ACHN (cell line): ENCODE measurements at regions not wholly inside any gene's neighbourhood (a gene's known extent, or its start where the extent isn't known, plus 50 kb on each side); places are given as distances from the start of the nearest gene placed in this dataset.

Source experiments
- DNase-seq: peaks from one replicate; pipeline ENCODE4 v3.0.0-alpha.2; 2015
- in situ Hi-C: cut with HindIII; loops from 2 replicates; pipeline ENCODE4 v1.10.0; 2017; ENCODE audit warnings: low sequenced_read_pairs, low pct_ligation_motif_present, low pct_unique_long_range_greater_than_20kb

GRCh38 chr3:46119253-46119652 lies 88.9 kb downstream of the CCR1 start:
- in situ Hi-C loops, result no loop called here
- DNase-seq, result no peak

GRCh38 chr3:46116996-46117395 lies 89.7 kb upstream of the XCR1 start:
- in situ Hi-C loops, result no loop called here
- no peak for DNase-seq

DNA sequence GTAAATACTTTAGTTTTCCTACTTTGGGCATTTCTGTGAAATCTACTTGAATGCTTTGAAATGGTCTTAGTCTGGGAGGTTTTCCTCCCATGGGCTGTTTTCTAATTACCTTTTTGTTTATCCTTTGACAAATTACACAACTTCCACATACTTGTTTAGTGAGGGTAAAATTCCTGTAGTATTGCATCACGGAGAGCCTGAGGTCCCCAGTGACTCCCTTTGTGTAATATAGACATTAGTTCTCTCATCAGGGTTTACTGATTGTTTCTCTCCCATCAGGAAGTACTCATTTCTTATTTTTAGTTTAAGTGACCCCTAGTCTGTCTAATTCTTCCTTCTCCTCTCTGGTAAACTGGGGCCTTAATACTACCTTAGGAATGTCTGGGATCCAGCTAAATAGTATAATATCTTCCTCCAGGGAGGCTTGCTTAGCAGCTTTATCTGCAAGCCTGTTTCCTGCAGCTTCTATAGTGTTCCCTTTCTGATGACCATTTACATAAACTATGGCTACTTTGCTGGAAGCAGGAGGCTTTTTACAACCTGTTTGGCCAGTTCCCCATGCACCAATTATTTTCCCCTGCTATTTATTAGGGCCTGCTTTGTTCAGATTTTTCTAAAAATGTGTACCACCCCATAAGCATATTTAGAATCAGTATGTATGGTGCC lies 87.2 kb upstream of the XCR1 start:
- in situ Hi-C loops, result no loop called here
- DNase-seq, result peak; percentile 40

- in situ Hi-C loops, result no loop called here
- DNase-seq, result no peak
These were observed 86.3 kb upstream of the XCR1 start for GRCh38 chr3:46113608-46114007.

GRCh38 chr3:46112984-46113383 lies 85.7 kb upstream of the XCR1 start:
- no peak for DNase-seq
- in situ Hi-C loops, result no loop called here

GRCh38 chr3:46112296-46112695 lies 85.0 kb upstream of the XCR1 start:
- DNase-seq, result no peak
- in situ Hi-C loops, result no loop called here

GRCh38 chr3:46110701-46111493 lies 83.6 kb upstream of the XCR1 start:
- peak; percentile 89 for DNase-seq
- in situ Hi-C loops, result no loop called here

GRCh38 chr3:46107682-46108081 lies 80.4 kb upstream of the XCR1 start:
- no peak for DNase-seq
- in situ Hi-C loops, result no loop called here

GRCh38 chr3:46105306-46105919 lies 78.1 kb upstream of the XCR1 start:
- DNase-seq, result no peak
- in situ Hi-C loops, result no loop called here

DNA sequence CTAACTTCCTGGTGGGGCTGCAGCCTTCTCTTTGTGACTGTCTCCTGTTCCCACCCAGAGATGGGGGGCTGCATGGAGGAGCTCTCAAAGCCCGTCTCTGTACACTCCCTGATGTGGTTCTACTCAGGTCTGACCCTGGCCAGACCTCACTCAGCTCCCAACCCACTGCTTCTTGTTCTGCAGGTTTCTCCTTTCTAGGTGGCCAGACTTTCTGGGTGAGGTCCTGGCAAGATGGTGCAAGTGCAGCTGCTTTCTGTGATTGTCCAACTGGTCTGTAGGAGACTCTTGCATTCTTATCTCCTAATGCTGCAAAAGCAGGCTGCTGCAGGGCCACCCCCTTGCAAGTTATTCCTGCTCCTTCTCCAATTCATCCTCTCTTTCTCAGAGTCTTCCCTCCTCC lies 77.4 kb upstream of the XCR1 start:
- DNase-seq, result no peak
- in situ Hi-C loops, result no loop called here

DNA sequence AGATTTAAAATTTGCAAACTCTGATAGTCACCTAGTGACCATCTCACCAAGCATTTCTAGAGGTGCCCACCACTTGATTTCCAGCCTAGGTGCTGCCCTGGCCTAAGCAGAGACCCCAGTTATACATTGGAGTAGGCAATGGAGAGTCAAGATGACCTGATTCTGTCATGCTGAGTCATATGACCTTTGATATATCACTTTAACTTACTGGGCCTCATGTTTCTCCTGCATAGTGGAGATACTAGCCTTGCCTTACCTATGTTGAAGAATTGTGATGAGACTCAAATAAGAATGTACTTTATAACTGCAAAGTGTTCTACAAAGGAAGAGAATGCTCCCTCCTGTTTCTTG lies 75.5 kb upstream of the XCR1 start:
- DNase-seq, result no peak
- in situ Hi-C loops, result no loop called here

DNA sequence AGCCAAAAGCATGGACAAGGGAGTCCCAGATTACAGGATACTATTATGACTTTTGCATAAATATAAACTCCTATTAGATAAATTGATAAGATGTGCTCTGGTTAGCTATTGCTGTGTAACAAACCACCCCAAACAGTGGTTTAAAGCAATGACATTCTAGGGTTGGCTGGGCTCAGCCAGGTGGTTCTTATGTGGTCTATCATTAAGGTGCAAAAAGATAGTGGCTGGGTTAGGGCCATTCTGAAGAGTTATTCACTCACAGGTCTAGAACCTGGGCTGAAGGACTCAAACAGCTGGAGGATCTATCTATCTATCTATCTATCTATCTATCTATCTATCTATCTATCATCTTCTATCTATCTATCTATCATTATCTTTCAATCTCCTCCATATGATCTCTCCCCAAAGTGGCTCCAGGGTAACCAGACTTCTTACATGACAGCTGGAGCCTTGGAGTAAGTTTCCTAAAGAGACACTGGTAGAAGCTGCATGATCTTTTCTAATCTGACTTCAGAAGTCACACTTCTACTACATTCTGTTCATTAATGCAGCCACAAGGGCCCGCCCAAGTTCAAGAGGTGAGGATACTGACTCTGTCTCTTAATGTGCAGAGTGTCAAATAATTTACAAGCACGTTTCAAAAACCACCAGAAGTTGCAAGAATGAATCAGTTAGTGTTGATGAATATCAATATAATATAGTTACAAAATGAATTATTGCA lies 74.9 kb upstream of the XCR1 start:
- in situ Hi-C loops, result no loop called here
- no peak for DNase-seq

- DNase-seq, result no peak
- in situ Hi-C loops, result no loop called here
These were observed 73.5 kb upstream of the XCR1 start for GRCh38 chr3:46100812-46101211.

GRCh38 chr3:46098319-46098761 lies 71.1 kb upstream of the XCR1 start:
- no peak for DNase-seq
- in situ Hi-C loops, result no loop called here

DNA sequence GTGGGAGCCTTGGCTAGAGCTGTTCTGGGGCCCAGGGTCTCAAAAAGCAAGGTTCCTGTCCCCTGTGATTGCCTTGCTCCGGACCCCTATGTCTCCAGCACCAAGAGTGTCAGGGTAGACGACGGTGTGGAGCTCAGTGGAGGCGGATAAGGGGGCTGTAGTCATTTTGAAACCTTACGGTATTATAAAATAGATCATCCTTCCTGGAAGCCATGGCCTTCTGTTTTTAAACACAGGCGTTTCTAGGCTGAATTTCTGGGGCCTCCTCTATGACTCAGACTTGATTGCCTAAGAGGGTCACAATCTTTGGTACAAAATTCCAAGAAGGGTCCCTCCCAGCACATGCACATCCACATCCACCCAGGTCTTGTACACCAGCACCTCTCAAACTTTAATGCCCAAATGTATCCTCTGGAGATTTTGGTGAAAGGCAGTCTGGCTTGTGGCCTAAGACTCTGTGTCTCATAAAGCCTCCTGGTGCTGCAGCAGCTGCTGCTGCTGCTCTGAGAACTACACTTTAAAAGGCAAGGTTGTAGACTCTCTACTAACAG lies 70.5 kb upstream of the XCR1 start:
- DNase-seq, result no peak
- in situ Hi-C loops, result no loop called here

GRCh38 chr3:46096781-46097180 lies 69.5 kb upstream of the XCR1 start:
- in situ Hi-C loops, result no loop called here
- no peak for DNase-seq

- in situ Hi-C loops, result no loop called here
These were observed 69.1 kb upstream of the XCR1 start for GRCh38 chr3:46096336-46096735.

DNA sequence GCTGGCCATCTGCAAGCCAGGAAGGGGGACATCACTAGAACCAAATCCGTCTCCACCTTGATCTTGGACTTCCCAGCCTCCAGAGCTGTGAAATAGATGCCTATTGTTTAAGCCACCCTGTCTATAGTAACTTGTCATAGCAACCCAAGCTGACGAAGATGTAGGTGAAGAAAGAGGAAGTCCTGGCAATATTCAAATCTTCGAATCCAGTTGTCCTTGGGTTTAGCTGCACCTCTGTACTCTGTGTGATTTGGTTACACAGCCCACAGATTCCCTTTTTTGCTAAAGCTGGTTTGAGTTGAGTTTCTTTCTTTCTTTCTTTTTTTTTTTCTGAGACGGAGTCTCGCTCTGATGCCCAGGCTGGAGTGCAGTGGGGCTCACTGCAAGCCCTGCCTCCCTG lies 68.0 kb upstream of the XCR1 start:
- in situ Hi-C loops, result no loop called here
- DNase-seq, result no peak

More at GRCh38 chr3:46096336-46096735, 69.1 kb upstream of the XCR1 start:
- DNase-seq, result no peak

- in situ Hi-C loops, result no loop called here
- DNase-seq, result no peak
These were observed 67.2 kb upstream of the XCR1 start for GRCh38 chr3:46094506-46094905.
